ENCODE measurements at regions not wholly inside any gene's neighbourhood (a gene's known extent, or its start where the extent isn't known, plus 50 kb on each side); places are given as distances from the start of the nearest gene placed in this dataset.

DNA sequence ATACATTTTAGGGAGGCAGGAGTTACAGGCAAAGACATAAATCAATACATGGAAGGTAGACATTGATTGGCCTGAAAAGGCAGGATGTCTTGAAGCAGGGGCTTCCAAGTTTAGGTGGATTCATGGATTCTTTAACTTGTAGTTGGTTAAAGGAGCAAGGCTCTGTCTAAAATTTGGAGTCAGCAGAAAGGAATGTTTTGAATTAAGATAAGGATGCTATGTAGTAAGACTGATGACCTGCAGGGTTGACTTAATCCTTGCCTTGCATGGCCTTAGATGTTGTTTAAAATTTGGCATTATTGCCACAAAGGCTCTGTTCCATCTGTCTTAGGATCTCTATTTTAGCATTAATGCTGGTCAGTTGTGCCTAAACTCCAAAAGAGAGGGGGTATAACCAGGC, 171.3 kb downstream of the C5orf15 start:
- no peak for DNase-seq (ENCODE audit: low spot score)

DNA sequence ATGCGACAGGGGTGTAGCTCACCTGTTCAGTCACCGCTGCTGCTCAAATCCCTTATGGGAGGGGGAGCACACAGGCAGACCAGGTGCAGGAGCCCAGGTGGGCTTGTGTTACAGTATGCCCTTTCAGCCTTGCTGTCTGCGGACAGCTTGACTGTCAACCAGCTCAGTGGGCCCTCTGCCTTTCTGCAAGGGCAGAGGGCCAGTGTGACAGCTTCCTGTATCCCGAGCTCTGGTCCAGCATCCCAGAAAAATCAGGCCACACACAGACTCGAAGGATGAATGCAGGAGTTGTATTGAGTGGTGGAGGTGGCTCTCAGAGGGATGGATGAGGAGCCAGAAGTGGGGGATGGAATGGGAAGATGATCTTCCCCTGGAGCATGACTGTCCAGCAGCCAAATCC, 172.2 kb downstream of the C5orf15 start:
- DNase-seq (ENCODE audit: low spot score): no peak

DNA sequence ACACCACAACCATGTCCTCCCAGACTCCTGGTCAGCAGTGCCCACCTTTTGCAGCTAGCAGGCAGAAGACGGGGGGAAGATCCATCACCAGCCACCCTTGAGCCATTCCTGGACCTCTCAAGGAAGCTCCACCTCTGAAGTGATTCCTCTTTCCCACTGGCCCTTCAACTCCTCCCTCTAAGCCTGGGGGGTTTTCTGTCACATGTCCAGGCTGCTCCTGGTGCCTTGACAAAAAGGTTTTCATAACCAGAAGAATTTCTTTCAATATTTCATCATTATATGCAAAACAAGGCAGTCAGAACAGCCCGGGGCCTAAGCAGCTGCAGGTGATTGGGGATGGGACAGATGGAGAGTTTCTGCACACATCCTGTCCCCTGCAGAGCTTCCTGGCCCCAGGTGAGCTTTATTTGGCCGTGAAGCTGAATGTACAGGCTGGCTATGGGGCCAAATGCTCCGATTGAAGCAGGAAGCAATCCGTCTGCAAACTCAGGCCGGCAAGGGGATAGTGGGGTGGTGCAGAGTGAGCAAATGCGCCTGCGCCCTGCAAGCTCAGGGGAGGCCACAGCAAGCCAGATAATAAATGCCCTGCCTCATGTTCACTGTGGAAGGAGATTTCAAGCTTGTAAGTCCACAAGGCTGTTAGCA, 173.5 kb downstream of the C5orf15 start:
- no peak for DNase-seq (ENCODE audit: low spot score)

DNA sequence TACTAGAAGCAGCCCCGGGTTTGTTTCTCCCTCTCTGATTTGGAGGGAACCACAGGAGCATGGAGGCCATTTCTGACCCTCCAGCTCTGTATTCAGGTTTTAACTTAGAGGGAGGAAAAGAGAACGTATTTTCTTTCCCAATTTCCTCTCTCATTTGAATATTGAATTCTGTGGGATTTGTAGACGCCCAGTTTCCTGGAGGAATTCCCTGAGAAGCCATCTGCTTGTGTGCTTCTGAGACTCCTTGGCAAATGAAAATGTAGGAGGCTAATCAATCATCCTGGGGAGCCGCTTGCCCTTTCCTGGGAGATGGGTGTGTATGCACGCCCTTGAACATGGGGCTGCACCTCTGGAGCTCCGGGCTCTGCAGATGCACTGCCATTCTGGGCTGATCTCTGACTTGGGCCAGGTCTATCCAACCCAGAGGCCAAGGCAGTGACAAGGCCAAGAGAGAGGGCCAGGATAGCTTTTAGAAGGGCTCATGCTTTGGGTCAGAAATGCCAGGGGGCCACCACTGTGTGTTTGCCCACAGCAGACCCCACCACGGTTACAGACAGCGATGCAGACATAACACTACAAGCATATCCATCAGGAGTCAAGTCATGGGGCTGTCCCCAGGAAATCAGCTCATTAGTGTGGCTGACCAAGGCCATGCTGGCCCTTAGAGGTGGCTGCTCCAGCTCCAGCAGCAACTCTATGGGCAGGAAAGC, 174.5 kb downstream of the C5orf15 start:
- no peak for DNase-seq (ENCODE audit: low spot score)

DNA sequence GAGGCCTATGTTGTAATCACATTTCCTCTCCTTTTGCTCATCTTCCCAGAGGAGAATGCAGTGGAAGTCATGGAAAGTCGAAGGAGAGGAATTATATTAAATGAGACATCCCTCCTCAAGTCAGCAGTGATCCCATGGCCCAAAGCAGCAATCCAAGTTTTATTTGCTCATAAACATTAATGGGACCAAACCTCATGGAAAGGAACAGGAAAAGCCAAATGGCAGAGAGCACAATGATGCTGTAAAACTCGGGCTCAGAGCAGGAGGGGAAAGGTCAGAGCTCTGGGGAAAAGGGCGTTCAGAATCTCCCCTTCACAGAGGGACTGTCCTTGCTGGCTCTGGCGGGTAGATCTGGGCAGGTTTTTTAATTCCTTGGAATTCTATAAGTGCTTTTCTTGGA, 175.8 kb downstream of the C5orf15 start:
- DNase-seq (ENCODE audit: low spot score): no peak

DNA sequence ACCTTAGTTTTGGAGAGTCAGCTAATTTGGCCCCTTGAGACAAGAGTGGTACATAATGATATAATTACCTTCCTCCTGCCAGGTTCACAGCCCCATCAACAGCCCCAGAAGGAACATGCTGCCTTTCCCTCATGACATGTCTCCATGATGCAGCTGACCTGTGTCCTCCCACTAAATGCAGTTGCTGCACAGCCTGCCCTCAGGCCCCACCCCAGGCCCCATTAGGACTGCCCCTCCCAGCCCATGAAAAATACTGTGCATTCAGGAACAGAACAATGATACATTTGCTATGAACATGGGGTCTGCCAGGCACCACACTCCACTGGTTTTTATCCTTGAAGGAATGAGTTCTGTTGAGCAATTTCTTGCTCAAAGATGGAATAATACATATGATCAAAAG, 176.4 kb downstream of the C5orf15 start:
- no peak for DNase-seq (ENCODE audit: low spot score)

DNA sequence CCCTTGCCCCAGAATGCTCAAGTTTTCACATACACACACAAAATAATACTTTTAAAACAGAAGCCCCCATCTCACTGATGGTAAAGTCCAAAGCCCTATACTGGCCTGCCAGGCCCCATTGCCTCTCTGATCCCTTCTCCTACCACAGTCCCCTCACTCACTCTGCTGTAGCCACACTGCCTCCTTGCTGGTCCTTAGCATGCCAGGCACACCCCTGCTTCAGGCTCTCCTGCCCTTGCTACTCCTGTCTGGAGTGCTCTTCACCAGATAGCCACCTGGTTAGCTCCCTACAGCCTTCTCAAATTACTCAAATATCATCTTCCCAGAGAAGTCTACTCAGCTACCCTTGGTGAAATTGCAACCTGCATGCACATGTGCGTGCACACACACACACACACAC, 177.5 kb downstream of the C5orf15 start:
- no peak for DNase-seq (ENCODE audit: low spot score)

DNA sequence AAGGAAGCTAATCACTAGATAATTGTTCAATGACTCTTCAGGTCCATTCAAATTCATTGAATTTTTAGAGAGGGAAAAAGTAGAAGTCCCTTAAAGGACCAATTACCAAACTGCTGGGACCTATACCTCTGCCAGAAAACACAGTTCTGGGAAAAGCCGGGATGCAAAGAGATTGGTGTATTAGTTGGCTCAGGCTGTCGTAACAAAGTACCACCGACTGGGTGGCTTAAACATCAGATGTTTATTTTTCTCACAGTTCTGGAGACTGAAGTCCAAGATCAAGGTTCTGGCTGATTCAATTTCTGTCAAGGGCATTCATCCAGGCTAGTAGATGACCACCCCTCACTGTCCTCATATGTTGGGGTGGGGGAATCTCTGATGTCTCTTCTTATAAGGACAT, 177.1 kb upstream of the FSTL4 start:
- DNase-seq (ENCODE audit: low spot score): no peak

DNA sequence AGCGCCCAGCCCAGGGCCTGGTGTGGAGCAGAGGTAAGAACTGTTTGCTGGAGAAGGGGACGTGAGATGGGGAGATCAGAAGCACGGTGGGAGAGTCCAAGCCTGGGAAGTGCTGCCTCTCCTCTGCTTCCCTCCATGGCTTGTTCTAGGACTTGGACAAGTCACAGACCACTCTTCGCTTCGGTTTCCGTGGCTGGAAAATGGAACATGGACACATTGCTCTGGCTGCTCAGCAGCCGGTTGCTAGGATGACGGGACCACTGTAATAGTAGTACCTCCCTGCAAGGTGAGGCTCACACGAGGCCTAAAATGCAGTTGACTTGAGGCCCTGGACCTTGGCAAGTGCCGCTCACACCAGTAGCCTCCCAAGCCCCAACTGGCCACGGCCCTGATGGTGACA, 175.8 kb upstream of the FSTL4 start:
- no peak for DNase-seq (ENCODE audit: low spot score)

DNA sequence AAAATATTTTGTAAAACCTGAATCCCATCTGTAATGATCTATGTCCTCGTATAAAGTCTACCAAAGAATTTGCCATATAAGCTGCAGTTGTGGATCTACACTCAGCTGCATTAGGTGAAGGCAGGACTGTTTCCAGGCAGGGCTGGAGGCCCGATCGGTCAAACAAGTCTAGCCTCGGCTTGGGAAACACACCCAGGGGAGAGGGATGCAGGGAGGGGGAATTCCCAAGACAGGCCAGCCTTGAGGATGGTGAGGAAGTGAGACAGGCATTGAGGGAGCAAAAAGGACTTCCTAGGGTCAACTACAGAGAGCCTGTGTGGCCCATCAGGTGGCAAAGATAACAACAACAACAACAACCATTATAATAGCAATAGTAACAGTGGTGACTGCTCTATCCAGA, 174.1 kb upstream of the FSTL4 start:
- no peak for DNase-seq (ENCODE audit: low spot score)

DNA sequence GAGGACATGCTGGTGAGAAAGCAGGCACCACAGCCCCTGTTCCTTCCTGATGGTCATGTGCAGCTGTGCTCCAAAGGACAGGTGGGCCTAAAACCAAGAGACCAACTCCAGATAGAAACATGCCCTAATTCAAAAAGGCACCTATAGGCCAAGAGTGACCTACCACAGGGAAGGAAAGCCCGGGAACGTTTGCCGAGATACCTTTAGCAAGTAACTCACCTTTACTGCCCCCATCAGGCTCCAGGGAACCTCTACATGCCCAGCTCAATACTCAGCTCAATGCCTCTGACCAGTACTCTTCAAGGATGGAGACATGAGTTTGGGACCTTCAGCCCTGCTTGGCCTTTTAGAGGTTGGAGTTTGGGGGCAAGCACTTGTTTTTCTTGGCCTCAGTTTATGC, 172.8 kb upstream of the FSTL4 start:
- no peak for DNase-seq (ENCODE audit: low spot score)

DNA sequence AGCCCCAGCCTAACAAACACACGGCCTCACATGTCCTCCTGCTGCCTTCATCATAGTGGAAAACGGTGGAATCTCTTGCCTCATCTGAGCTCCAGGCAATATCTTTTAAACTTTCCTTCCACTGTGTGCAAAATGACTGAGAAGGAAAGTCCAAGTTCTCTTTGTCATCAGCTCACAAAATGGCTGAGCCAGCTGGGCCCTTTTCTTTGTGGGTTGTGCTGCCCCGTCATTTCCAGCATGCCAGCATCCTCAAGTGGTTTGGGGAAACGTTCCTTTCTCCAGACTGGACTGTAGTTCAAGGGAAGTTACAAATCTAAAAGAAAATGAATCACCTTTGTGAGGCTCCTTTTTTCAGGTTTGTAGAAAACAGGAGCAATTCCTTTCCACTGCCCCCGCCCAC, 171.1 kb upstream of the FSTL4 start:
- DNase-seq (ENCODE audit: low spot score): no peak

DNA sequence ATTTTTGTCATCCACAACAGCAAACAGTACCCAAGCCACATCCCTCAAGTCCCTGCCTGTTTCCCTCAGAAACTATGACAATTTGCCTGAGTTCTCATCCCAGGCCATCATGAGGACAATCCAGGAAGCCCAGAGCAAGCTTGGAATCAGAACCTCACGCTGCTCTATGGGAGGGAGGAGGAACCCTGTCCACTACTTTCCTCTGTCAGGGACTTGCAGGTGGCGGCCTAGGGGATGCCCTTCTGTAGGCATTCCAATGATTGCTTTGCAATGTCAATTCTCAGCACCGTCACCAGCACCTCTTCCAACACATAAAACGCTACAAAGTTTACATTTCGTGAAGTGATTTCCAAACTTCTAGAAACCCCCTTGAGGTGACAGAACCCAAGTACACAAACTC, 170.4 kb upstream of the FSTL4 start:
- DNase-seq (ENCODE audit: low spot score): no peak

DNA sequence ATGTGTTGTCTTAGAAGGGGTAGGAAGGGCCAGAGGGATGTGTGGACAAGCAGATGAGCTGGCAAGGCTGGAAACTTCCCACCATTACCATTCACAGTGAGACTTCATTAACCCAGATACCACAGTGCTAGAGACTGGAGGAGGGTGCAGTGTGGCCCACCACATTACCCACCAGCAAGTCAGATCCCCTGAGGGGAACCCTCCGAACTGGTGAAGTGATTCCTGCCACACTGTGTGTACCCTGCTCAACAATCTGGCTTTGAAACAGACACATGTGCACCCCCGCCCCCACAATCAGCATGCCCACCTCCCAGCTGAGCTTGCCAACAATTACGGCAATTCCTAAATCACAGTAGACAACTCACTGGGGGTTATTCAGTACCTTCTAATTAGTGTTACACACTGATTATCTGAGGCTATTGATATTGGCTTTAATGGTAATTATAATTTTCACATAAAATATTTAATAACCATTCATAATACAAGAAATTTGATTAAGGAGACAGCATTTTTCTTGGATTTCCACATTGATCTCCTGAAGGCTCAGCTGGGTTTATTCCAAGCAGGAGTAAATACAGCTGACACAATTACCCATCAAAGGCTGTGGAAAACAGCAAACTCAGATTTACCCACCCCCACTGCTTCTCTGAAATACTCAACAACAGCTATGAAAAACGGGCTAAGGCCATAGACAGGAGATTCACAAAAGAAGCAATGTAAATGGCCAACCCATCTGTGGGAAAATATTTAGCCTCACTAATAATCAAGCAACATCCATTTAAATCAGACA, 169.3 kb upstream of the FSTL4 start:
- no peak for DNase-seq (ENCODE audit: low spot score)

DNA sequence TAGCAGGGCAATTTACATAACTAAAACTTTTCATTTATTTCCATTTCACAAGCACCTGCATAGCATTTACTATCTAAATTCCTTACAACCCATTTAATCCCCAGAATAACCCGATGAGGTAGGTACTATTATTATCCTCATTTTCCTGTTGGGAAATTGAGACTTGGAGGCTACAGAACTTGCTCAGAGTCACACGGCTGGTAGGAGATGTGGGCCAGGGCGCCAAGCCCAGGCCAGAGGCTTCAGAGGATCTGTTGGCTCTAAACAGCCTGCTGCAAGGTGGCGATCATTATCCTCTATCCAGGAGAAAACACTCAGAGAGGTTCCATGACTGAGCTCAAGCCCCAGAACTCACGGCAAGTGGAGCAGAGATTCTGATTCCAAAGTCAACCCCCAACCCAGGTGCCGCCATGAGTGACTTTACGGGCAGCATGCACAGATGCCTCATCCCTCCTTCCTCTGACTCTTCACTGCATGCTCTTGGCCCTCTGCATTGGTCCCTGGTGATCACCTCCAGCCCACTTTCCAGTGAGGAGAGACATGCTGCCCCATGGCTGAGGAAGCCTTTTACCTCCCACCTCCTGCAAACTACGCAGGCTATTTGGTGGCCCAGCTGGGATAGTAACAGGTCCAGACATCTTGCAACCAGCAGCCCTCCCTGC, 168.4 kb upstream of the FSTL4 start:
- DNase-seq (ENCODE audit: low spot score): no peak

DNA sequence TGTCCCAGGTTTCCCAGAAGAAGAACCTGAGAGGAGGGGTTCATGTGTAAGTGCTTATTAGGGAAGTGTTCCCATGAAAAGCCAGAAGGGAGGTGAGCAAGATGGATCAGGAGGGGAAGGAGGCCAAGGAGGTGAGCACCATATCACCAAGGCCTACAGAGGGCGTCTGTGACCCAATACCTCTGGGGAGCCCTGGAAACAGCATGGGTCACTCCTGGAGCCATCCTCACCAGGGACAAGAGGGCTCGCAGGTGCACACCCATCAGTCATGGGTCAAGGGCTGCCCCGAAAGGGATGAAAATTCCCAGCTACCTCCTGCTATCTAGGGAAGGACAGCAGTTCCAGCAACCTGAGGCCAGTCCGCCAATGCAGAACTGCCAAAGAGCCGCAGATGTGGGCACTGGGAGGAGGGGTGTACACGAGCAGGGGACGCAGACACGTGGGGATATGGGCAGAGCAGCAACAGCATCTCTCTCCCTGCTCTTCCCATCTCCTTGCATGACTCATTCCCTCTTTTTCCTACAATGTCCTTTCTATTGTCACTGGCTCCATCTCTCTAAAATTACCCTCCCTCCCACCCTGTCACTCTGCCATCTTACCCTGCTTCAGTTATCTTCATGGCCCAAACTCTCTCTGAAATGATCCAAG, 167.6 kb upstream of the FSTL4 start:
- no peak for DNase-seq (ENCODE audit: low spot score)

DNA sequence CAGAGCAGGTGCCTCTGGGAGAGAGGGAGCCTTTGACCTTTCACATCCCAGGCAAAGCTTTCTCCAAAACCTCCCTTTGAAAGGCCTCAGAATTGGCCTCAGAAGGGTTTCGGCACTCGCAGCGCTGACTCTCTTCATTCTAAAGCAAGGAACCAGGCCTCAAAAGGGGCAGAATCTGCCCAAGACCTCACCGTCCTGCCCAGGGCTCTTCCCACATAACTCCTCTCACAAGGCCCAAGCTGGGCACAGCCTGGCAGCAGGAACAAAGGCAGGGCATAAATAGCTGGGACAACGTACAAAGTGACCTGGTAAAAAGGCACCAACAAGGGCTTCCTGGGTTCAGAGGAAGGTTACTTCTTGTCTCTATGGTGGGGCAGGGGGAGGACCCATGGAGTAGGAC, 166.3 kb upstream of the FSTL4 start:
- DNase-seq (ENCODE audit: low spot score): no peak

DNA sequence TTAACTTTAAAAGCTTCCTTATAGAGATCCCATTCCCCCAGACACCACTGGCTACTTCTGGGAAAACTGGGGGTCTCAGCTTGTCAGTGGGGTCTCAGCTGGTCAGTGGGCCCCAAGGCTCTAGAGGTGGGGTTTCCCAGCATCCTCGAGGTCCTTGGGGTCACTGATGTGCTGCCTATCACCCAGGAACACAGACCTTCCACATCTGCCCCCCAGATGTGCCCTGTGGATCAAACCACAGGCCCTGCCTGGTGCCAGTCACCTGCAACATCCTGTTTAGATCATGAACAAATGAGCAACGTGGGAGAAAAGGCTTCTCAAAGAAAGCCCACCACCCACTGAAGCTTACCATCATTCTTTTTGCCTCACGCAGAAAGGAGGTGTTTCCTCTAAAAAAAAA, 165.6 kb upstream of the FSTL4 start:
- no peak for DNase-seq (ENCODE audit: low spot score)

DNA sequence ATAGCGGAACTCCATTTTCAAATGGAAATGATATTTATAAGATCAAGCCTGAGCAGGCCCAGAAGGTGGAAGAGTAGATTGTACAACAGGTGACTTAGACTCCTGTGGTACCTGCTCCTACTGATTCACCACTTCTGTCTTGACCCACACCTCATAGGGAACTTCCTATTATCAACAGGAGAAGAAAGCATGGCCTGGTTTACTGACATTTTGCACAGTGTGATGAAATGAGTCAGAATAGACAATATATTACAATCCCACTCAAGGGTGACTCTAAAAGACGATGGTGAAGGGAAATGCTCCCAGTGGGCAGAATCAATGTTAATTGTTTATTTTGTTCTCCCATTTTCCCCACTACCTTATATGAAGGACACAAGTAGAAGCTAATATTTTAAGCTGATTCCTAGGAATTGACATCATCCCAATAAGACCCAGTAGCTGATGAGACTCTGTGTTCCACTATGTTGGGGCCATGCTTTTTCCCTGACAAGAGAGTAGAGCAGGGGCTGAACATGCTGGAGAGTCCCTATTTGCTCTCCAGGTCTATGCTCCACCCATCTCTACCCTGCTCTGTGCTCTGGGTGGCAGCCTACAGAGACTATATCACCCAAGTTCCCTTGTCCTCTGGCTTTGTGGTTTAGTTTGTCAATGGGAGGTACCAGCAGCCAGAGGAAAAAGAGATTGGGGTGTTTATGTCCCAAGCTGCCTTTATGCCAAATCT, 163.4 kb upstream of the FSTL4 start:
- DNase-seq (ENCODE audit: low spot score): no peak

DNA sequence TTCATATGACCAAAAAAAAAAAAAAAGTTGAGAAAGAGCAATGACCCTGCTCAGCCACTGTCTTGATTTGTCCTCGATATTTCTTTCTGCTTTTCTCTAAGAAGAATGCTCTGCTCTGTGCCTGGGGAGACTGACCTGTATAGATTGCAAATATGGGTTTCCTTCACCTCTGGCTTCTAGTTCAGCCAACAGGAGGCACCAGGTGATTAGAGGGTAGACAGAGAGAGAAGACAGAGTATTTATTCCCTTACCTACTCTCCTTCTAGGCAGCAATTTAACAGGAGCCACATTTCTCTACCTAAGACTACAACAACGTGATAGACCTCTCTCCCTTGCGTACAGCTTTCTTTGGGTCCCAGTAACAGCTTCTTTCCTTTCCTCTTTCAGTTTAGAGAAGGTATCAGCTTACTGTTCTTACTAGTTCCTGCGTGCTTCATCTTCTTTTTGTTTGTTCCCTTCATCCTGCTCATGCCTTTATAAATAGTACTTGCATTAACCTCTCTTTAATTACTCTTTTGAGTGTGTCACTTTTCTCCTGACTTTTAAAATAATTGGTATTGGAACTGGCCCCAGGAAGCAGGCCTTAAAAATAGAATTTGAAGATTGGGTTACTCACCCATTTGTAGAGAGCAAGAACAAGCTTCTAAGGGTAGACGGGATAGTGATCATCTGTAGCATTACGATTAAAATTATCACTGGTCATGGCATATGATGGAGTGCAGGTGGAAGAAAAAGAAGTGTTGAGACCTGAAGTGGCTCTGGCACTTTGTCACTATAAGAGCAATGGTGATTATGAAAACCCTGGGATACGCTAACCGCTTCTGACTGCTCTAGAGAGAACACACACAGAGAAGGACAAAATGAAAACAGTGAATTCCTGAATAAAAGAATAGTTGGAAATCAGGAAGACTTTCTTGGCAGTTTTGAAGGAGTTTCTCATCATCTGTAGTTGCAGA, 161.2 kb upstream of the FSTL4 start:
- no peak for DNase-seq (ENCODE audit: low spot score)

All from AG08395 (cell line).